ENCODE measurements at regions not wholly inside any gene's neighbourhood (a gene's known extent, or its start where the extent isn't known, plus 50 kb on each side); places are given as distances from the start of the nearest gene placed in this dataset.

GRCh38 chr17:33628500-33629346, 335.6 kb upstream of the ASIC2 start:
- no peaks in the 10 kb centered on the region for H3K36me3 ChIP-seq (ENCODE audit: control insufficient read depth in 4 of 4, insufficient read depth in 4 of 4, low read length in 4 of 4)
- no peak for TF ChIP-seq CTCF (IDR thresholded peaks at IDR 0.05; ENCODE audit: control extremely low read depth, extremely low read depth)
- H3K4me1 ChIP-seq (ENCODE audit: control insufficient read depth in 5 of 5, insufficient read depth in 5 of 5, low read length in 5 of 5): no peaks in the 10 kb centered on the region
- peaks cover 0 to 6% (median under 1%) of the 10 kb centered on the region in 4 donors for H3K9me3 ChIP-seq (ENCODE audit: control insufficient read depth in 4 of 4, insufficient read depth in 3 of 4, low read length in 3 of 4)
- no peak overlapping the region for H3K4me3 ChIP-seq
- H3K27me3 ChIP-seq (ENCODE audit: control insufficient read depth in 3 of 3, insufficient read depth in 3 of 3, low read length in 2 of 3): no peaks in the 10 kb centered on the region
- no peak overlapping the region for H3K9ac ChIP-seq (ENCODE audit: insufficient read depth in 1 of 2, low read length in 2 of 2)
- ATAC-seq (ENCODE audit: insufficient read depth, low FRiP score) (no peak), DNase-seq (no peak)
- H3K27ac ChIP-seq (ENCODE audit: low read depth in 1 of 2, low read length in 1 of 2): no peak overlapping the region
- WGBS, 2 donors: 75 to 81% methylated on average over 7 of the region's 7 CpGs

GRCh38 chr17:33633446-33633845, 340.4 kb upstream of the ASIC2 start:
- H3K27ac ChIP-seq (ENCODE audit: low read depth in 1 of 2, low read length in 1 of 2): no peak overlapping the region
- H3K9me3 ChIP-seq (ENCODE audit: control insufficient read depth in 4 of 4, insufficient read depth in 3 of 4, low read length in 3 of 4): peaks cover 0 to 6% (median under 1%) of the 10 kb centered on the region in 4 donors
- no peak overlapping the region for H3K9ac ChIP-seq (ENCODE audit: insufficient read depth in 1 of 2, low read length in 2 of 2)
- H3K4me1 ChIP-seq (ENCODE audit: control insufficient read depth in 5 of 5, insufficient read depth in 5 of 5, low read length in 5 of 5): no peaks in the 10 kb centered on the region
- 81 to 86% methylated on average over 6 of the region's 6 CpGs for WGBS, 2 donors
- no peaks in the 10 kb centered on the region for H3K36me3 ChIP-seq (ENCODE audit: control insufficient read depth in 4 of 4, insufficient read depth in 4 of 4, low read length in 4 of 4)
- DNase-seq (no peak), ATAC-seq (ENCODE audit: insufficient read depth, low FRiP score) (no peak)
- peaks cover 0 to 3% (median 0%) of the 10 kb centered on the region in 3 donors for H3K27me3 ChIP-seq (ENCODE audit: control insufficient read depth in 3 of 3, insufficient read depth in 3 of 3, low read length in 2 of 3)
- no peak for TF ChIP-seq CTCF (IDR thresholded peaks at IDR 0.05; ENCODE audit: control extremely low read depth, extremely low read depth)
- H3K4me3 ChIP-seq: no peak overlapping the region

- Histone ChIP-seq H3K27me3 (ENCODE audit: control insufficient read depth in 3 of 3, insufficient read depth in 3 of 3, low read length in 2 of 3) (peaks cover 0 to 3% (median 0%) of the 10 kb centered on the region in 3 donors), H3K9ac (ENCODE audit: insufficient read depth in 1 of 2, low read length in 2 of 2) (no peak overlapping the region), H3K9me3 (ENCODE audit: control insufficient read depth in 4 of 4, insufficient read depth in 3 of 4, low read length in 3 of 4) (peaks cover 0 to 3% (median 0%) of the 10 kb centered on the region in 4 donors), H3K4me3 (no peak overlapping the region), H3K27ac (ENCODE audit: low read depth in 1 of 2, low read length in 1 of 2) (no peak overlapping the region), H3K4me1 (ENCODE audit: control insufficient read depth in 5 of 5, insufficient read depth in 5 of 5, low read length in 5 of 5) (no peaks in the 10 kb centered on the region), H3K36me3 (ENCODE audit: control insufficient read depth in 4 of 4, insufficient read depth in 4 of 4, low read length in 4 of 4) (no peaks in the 10 kb centered on the region)
- 61 to 66% methylated on average over 3 of the region's 3 CpGs for WGBS, 2 donors
- ATAC-seq (ENCODE audit: insufficient read depth, low FRiP score): no peak
- TF ChIP-seq CTCF (IDR thresholded peaks at IDR 0.05; ENCODE audit: control extremely low read depth, extremely low read depth): no peak
- DNase-seq: no peak
Observed at GRCh38 chr17:33637534-33637933, 344.4 kb upstream of the ASIC2 start.

All from lung (tissue), 11 donors.